Transverse colon (tissue), 4 donors: ENCODE measurements at regions not wholly inside any gene's neighbourhood (a gene's known extent, or its start where the extent isn't known, plus 50 kb on each side); places are given as distances from the start of the nearest gene placed in this dataset.
A peak's percentile ranks its signal among the peaks of the same experiment; 100 is the strongest.

Source experiments
- DNase-seq: peaks from one replicate; pipeline ENCODE4 v3.0.0-alpha.2; 2019
- H3K27ac ChIP-seq, 4 donors: fragments of 200-600 bp; sonication (generic); 2 replicates each; pipeline ENCODE4 v1.5.1; 2016 to 2018; ENCODE audit warnings: inconsistent platforms in 4 of 4
- H3K27me3 ChIP-seq: fragments of 200-600 bp; sonication (generic); 2 replicates; pipeline ENCODE4 v1.5.1; 2017; ENCODE audit warnings: inconsistent platforms
- H3K36me3 ChIP-seq, 4 donors: fragments of 200-600 bp; sonication (generic); 2 replicates each; pipeline ENCODE4 v1.5.1; 2017 to 2019; ENCODE audit warnings: inconsistent platforms in 4 of 4
- H3K4me1 ChIP-seq, 4 donors: fragments of 200-600 bp; sonication (generic); 2 replicates each; pipeline ENCODE4 v1.5.1; 2017 to 2020; ENCODE audit warnings: inconsistent platforms in 4 of 4
- H3K4me3 ChIP-seq, 4 donors: fragments of 200-600 bp; sonication (generic); 1 replicate in 1 of 4; 2 replicates in 3 of 4; pipeline versions ENCODE4 v1.5.1 to v1.6.1; 2017 to 2019; ENCODE audit warnings: inconsistent platforms in 4 of 4
- H3K9me3 ChIP-seq, 2 donors: fragments of 200-600 bp; sonication (generic); 2 replicates each; pipeline ENCODE4 v1.5.1; 2017 to 2019; ENCODE audit warnings: inconsistent platforms in 2 of 2
- EP300 ChIP-seq: sonication (generic); formaldehyde crosslinking; IDR thresholded peaks from one replicate; pipeline ENCODE4 v1.6.1; 2017; ENCODE audit warnings: antibody characterized with exemption, low read depth
- POLR2A ChIP-seq: fragments of 450-650 bp; IDR thresholded peaks from one replicate; pipeline ENCODE4 v1.6.1; 2016; ENCODE audit warnings: antibody characterized with exemption, mild to moderate bottlenecking, moderate library complexity
- POLR2AphosphoS5 ChIP-seq, 3 donors: sonication (generic); formaldehyde crosslinking; IDR thresholded peaks; one replicate each; pipeline ENCODE4 v1.6.1; 2016; ENCODE audit warnings: antibody characterized with exemption in 3 of 3
- WGBS, 2 donors: methylation state at CpG; one replicate each; pipeline ENCODE4 v1.1.5; 2018; ENCODE audit warnings: low coverage in 1 of 2; 5-methylcytosine and 5-hydroxymethylcytosine counted together
- in situ Hi-C, 4 donors: fragments of 200-750 bp; cut with MboI; loops; one replicate each; pipeline versions ENCODE4 v1.15.0 to v1.15.1; 2017; ENCODE audit warnings: low sequenced_read_pairs in 3 of 4, low pct_ligation_motif_present in 1 of 4, low pct_unique_long_range_greater_than_20kb in 1 of 4
- intact Hi-C: fragments of 100-400 bp; cut with DNase I; formaldehyde crosslinking; loops from one replicate; pipeline ENCODE4 v1.15.1; 2023; ENCODE audit warnings: low total_unique reads
- TF ChIP-seq, protein P1 (sequence below), 5 experiments: fragments of 200-600 bp in 3 of 5; fragments of 450-650 bp in 2 of 5; sonication (generic) in 3 of 5; IDR thresholded peaks; 1 replicate in 2 of 5; 2 replicates in 3 of 5; pipeline ENCODE4 v1.5.1; 2016 to 2017; ENCODE audit warnings: antibody characterized with exemption in 5 of 5, inconsistent platforms in 3 of 5, mild to moderate bottlenecking in 2 of 5, moderate library complexity in 1 of 5

DNA sequence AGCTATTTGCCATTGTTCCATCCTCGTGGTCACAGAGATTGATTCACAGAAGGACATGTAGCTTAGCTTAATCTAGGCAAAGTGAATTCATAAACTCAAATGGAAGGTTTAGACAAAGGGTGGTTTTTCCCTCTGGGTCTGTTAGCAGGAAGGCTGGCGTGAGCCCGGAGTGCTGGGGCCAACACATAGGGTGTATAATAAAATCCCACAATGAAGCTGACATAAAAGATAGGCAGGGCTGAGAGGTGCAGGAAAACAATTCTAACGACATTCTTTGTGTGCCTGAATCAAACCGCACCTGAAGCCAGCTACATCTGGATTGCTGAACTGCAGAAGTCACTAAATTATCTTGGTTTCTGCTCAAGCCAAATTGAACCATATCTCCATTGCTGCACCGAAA, 173.9 kb downstream of the MAF start:
- H3K9me3 ChIP-seq, result no peaks in the 10 kb centered on the region
- TF ChIP-seq POLR2A (no peak), EP300 (no peak), POLR2AphosphoS5 (IDR thresholded peaks at IDR 0.05) (no peak)
- TF ChIP-seq, protein P1, sequence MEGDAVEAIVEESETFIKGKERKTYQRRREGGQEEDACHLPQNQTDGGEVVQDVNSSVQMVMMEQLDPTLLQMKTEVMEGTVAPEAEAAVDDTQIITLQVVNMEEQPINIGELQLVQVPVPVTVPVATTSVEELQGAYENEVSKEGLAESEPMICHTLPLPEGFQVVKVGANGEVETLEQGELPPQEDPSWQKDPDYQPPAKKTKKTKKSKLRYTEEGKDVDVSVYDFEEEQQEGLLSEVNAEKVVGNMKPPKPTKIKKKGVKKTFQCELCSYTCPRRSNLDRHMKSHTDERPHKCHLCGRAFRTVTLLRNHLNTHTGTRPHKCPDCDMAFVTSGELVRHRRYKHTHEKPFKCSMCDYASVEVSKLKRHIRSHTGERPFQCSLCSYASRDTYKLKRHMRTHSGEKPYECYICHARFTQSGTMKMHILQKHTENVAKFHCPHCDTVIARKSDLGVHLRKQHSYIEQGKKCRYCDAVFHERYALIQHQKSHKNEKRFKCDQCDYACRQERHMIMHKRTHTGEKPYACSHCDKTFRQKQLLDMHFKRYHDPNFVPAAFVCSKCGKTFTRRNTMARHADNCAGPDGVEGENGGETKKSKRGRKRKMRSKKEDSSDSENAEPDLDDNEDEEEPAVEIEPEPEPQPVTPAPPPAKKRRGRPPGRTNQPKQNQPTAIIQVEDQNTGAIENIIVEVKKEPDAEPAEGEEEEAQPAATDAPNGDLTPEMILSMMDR (IDR thresholded peaks at IDR 0.05), result no peak
- H3K4me1 ChIP-seq, result peaks cover 11 to 23% (median 17%) of the 10 kb centered on the region in 4 donors
- no peaks in the 10 kb centered on the region for H3K27me3 ChIP-seq
- no peaks in the 10 kb centered on the region for H3K36me3 ChIP-seq
- in situ Hi-C loops (no loop called here), intact Hi-C loops (no loop called here)
- peak; percentile 30 for DNase-seq
- H3K27ac ChIP-seq, result no peak overlapping the region
- WGBS, 2 donors, result 45 to 73% methylated on average over 3 to 6 of the region's 6 CpGs
- H3K4me3 ChIP-seq, result no peak overlapping the region

DNA sequence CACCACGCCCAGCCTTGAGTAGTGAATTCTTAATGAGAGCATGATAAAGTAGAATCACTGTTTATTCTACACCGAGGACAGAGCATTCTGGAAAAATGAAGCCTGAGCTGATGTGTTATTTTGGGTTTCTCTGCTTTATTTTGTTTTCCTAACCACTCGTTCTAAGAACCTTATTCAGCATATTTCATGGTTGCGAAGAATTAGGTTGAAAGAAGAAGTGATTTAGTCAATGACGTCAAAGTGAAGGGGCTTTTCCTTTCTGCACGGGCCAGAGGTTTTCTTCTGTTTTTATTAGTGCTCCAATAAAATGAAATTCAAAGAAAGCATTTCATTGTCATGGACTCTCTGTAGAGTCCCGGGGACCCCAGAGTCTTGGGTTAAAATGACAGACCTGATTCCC, 178.5 kb downstream of the MAF start:
- H3K4me3 ChIP-seq, result no peak overlapping the region
- H3K36me3 ChIP-seq, result no peaks in the 10 kb centered on the region
- TF ChIP-seq POLR2AphosphoS5 (IDR thresholded peaks at IDR 0.05) (no peak), EP300 (no peak), POLR2A (no peak)
- TF ChIP-seq, protein P1 (IDR thresholded peaks at IDR 0.05), result no peak
- H3K27me3 ChIP-seq, result no peaks in the 10 kb centered on the region
- intact Hi-C loops, result no loop called here
- H3K4me1 ChIP-seq, result no peaks in the 10 kb centered on the region
- H3K9me3 ChIP-seq, result no peaks in the 10 kb centered on the region
- no peak overlapping the region for H3K27ac ChIP-seq
- in situ Hi-C loops, result no loop called here
- WGBS, 2 donors, result 79 to 85% methylated on average over 5 to 7 of the region's 7 CpGs
- DNase-seq, result no peak

DNA sequence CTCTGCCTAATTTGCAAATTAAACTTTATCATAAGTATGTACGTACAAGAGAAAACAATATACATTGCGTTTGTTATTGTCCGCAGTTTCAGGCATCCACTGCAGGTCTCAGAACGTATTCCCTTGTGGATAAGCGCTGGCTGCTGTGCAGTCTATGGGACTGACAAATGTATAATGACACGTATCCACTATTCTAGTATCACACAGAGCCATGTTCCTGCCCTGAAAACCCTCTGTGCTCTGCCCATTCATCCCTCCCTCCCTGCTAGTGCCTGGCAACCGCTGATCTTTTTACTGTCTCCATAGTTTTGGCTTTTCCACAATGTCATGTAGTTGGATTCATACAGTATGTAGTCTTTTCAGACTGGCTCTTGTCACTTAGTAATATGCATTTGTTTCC, 179.4 kb downstream of the MAF start:
- intact Hi-C loops, result no loop called here
- Histone ChIP-seq H3K4me1 (no peaks in the 10 kb centered on the region), H3K36me3 (no peaks in the 10 kb centered on the region), H3K27ac (no peak overlapping the region), H3K4me3 (no peak overlapping the region), H3K9me3 (no peaks in the 10 kb centered on the region), H3K27me3 (no peaks in the 10 kb centered on the region)
- TF ChIP-seq POLR2AphosphoS5 (IDR thresholded peaks at IDR 0.05) (no peak), POLR2A (no peak), EP300 (no peak)
- TF ChIP-seq, protein P1 (IDR thresholded peaks at IDR 0.05), result no peak
- in situ Hi-C loops, result no loop called here
- WGBS, 2 donors, result 93 to 95% methylated on average over 7 of the region's 7 CpGs
- no peak for DNase-seq

DNA sequence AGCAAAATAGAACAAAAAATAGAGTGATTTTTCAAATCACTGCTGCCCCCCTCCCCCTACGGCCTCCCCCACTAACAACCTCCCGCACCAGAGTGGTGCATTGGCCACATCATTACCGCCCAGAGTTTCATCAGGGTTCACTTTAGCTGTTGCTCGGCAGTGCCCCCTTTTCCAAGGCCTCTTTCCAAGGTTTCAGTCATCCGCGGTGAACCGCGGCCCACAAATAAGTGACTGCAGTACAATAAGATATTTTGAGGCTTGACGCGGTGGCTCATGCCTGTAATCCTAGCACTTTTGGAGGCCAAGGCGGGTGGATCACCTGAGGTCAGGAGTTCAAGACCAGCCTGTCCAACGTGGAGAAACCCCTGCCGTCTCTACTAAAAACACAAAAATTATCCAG, 180.0 kb downstream of the MAF start:
- Histone ChIP-seq H3K4me1 (no peaks in the 10 kb centered on the region), H3K36me3 (no peaks in the 10 kb centered on the region), H3K27ac (no peak overlapping the region), H3K9me3 (no peaks in the 10 kb centered on the region), H3K27me3 (no peaks in the 10 kb centered on the region), H3K4me3 (no peak overlapping the region)
- no peak for TF ChIP-seq POLR2A
- TF ChIP-seq POLR2AphosphoS5 (IDR thresholded peaks at IDR 0.05), result no peak
- TF ChIP-seq, protein P1 (IDR thresholded peaks at IDR 0.05), result no peak
- TF ChIP-seq EP300, result no peak
- intact Hi-C loops, result no loop called here
- in situ Hi-C loops, result no loop called here
- no peak for DNase-seq
- WGBS, 2 donors, result 95 to 99% methylated on average over 8 to 13 of the region's 13 CpGs
